GM23248 (cell line): ENCODE measurements at regions not wholly inside any gene's neighbourhood (a gene's known extent, or its start where the extent isn't known, plus 50 kb on each side); places are given as distances from the start of the nearest gene placed in this dataset.

Experiments
- EZH2 ChIP-seq: fragments of 200-600 bp; sonication (generic); IDR thresholded peaks from 2 replicates; pipeline ENCODE4 v1.6.1; 2018; ENCODE audit warnings: antibody characterized with exemption, mild to moderate bottlenecking; ENCODE audit not compliant: insufficient read depth, poor library complexity, severe bottlenecking
- EZH2phosphoT487 ChIP-seq: fragments of 200-600 bp; sonication (generic); IDR thresholded peaks from 2 replicates; pipeline ENCODE4 v1.6.1; 2018; ENCODE audit warnings: antibody characterized with exemption, moderate library complexity, mild to moderate bottlenecking, low read depth; ENCODE audit not compliant: insufficient read depth

DNA sequence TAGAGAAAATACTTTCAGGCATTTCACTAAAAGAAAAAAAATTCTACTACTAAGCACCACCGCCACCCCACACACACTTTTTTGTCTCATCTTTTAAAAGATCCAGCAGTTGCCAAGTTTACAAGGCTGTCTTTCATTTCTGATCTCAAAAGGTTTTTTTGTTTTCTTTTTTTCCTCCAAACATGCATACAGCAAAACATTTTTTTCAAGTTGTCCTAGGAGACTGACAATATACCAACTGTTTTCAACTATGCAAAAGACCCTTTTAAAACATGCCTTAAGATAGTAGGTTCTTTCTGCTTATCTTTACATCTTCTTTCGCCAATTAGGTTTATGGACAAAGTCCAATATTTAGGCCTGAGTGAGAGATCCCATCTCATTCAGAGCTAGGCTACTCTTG is 65.2 kb downstream of the HMHB1 start:
- no peak for TF ChIP-seq EZH2phosphoT487
- no peak for TF ChIP-seq EZH2
